ENCODE measurements at regions not wholly inside any gene's neighbourhood (a gene's known extent, or its start where the extent isn't known, plus 50 kb on each side); places are given as distances from the start of the nearest gene placed in this dataset.
"Not testable (repeated sequence)": the region's sequence is repeated elsewhere in the genome, so short reads cannot be mapped to it uniquely, and the experiment has no call there.

GRCh38 chr1:116847688-116848531 is 61.8 kb upstream of the PTGFRN start:
- H3K4me3 ChIP-seq (ENCODE audit: control extremely low read depth in 1 of 5, extremely low read depth in 1 of 5, insufficient read depth in 1 of 5, low read depth in 2 of 5, low read length in 4 of 5) = no peak overlapping the region
- intact Hi-C loops (cut with micrococcal nuclease) = no loop called here
- ATAC-seq (ENCODE audit: low read depth) (no peak), DNase-seq (no peak)
- 81% methylated on average over 11 of the region's 13 CpGs for WGBS (ENCODE audit: insufficient coverage)
- TF ChIP-seq EZH2 (IDR thresholded peaks at IDR 0.05; ENCODE audit: borderline replicate concordance, insufficient read depth, low read depth, low read length, poor library complexity, severe bottlenecking) (no peak), CTCF (IDR thresholded peaks at IDR 0.05) (no peak)
- no peaks in the 10 kb centered on the region for H3K4me1 ChIP-seq (ENCODE audit: control insufficient read depth in 2 of 2, insufficient read depth in 2 of 2, low read length in 2 of 2)
- H3K36me3 ChIP-seq (replicated peaks in 1 of 2; ENCODE audit: control extremely low read depth in 1 of 2, control insufficient read depth in 1 of 2, extremely low read depth in 1 of 2, insufficient read depth in 2 of 2, low read length in 1 of 2) = no peaks in the 10 kb centered on the region
- H3K9me3 ChIP-seq (ENCODE audit: control extremely low read depth in 1 of 3, control insufficient read depth in 2 of 3, insufficient read depth in 1 of 3, low read length in 2 of 3) = no peaks in the 10 kb centered on the region
- Mint-ChIP-seq H3K9me3 (ENCODE audit: insufficient read depth) (no peaks in the 10 kb centered on the region), H3K4me1 (no peaks in the 10 kb centered on the region), H3K27ac (no peak overlapping the region), H3K27me3 (peaks cover 8% of the 10 kb centered on the region), H3K4me3 (no peak overlapping the region)
- no peak overlapping the region for H3K9ac ChIP-seq (ENCODE audit: low read length)
- ChIA-PET POLR2A (no interaction called here), CTCF (no interaction called here)
- no peaks in the 10 kb centered on the region for H3K27me3 ChIP-seq (replicated peaks in 1 of 4; ENCODE audit: control extremely low read depth in 1 of 4, control insufficient read depth in 3 of 4, insufficient read depth in 4 of 4, low read length in 3 of 4)
- H3K79me2 ChIP-seq (ENCODE audit: control insufficient read depth, insufficient read depth, low read length) = no peaks in the 10 kb centered on the region
- no peaks in the 10 kb centered on the region for H4K20me1 ChIP-seq (ENCODE audit: control insufficient read depth, insufficient read depth, low read length, poor library complexity, severe bottlenecking)
- H3K27ac ChIP-seq (ENCODE audit: low read length in 2 of 2) = no peak overlapping the region
- H2AFZ ChIP-seq (ENCODE audit: insufficient read depth, low read depth, low read length, poor library complexity, severe bottlenecking) = no peak overlapping the region
- no peak overlapping the region for H3K4me2 ChIP-seq (replicated peaks; ENCODE audit: low read depth, low read length, poor library complexity, severe bottlenecking)

- H3K27ac Mint-ChIP-seq = no peak overlapping the region
- Histone ChIP-seq H2AFZ (ENCODE audit: insufficient read depth, low read depth, low read length, poor library complexity, severe bottlenecking) (no peak overlapping the region), H3K27me3 (replicated peaks in 1 of 4; ENCODE audit: control extremely low read depth in 1 of 4, control insufficient read depth in 3 of 4, insufficient read depth in 4 of 4, low read length in 3 of 4) (no peaks in the 10 kb centered on the region), H3K27ac (ENCODE audit: low read length in 2 of 2) (no peak overlapping the region), H3K4me3 (ENCODE audit: control extremely low read depth in 1 of 5, extremely low read depth in 1 of 5, insufficient read depth in 1 of 5, low read depth in 2 of 5, low read length in 4 of 5) (no peak overlapping the region), H3K9me3 (ENCODE audit: control extremely low read depth in 1 of 3, control insufficient read depth in 2 of 3, insufficient read depth in 1 of 3, low read length in 2 of 3) (no peaks in the 10 kb centered on the region), H3K4me2 (replicated peaks; ENCODE audit: low read depth, low read length, poor library complexity, severe bottlenecking) (no peak overlapping the region), H3K36me3 (replicated peaks in 1 of 2; ENCODE audit: control extremely low read depth in 1 of 2, control insufficient read depth in 1 of 2, extremely low read depth in 1 of 2, insufficient read depth in 2 of 2, low read length in 1 of 2) (no peaks in the 10 kb centered on the region), H4K20me1 (ENCODE audit: control insufficient read depth, insufficient read depth, low read length, poor library complexity, severe bottlenecking) (no peaks in the 10 kb centered on the region), H3K4me1 (ENCODE audit: control insufficient read depth in 2 of 2, insufficient read depth in 2 of 2, low read length in 2 of 2) (no peaks in the 10 kb centered on the region), H3K79me2 (ENCODE audit: control insufficient read depth, insufficient read depth, low read length) (no peaks in the 10 kb centered on the region), H3K9ac (ENCODE audit: low read length) (no peak overlapping the region)
- intact Hi-C loops (cut with micrococcal nuclease) = no loop called here
- H3K27me3 Mint-ChIP-seq = peaks cover 8% of the 10 kb centered on the region
- POLR2A ChIA-PET = no interaction called here
- H3K4me3 Mint-ChIP-seq = no peak overlapping the region
- no peaks in the 10 kb centered on the region for H3K4me1 Mint-ChIP-seq
- WGBS (ENCODE audit: insufficient coverage) = 87% methylated on average over 1 of the region's 1 CpG
- ATAC-seq (ENCODE audit: low read depth) = no peak
- CTCF ChIA-PET = no interaction called here
- DNase-seq = no peak
- TF ChIP-seq CTCF (IDR thresholded peaks at IDR 0.05) (no peak), EZH2 (IDR thresholded peaks at IDR 0.05; ENCODE audit: borderline replicate concordance, insufficient read depth, low read depth, low read length, poor library complexity, severe bottlenecking) (no peak)
- no peaks in the 10 kb centered on the region for H3K9me3 Mint-ChIP-seq (ENCODE audit: insufficient read depth)
Observed at GRCh38 chr1:116850436-116850835, 59.3 kb upstream of the PTGFRN start.

- H3K4me1 ChIP-seq (ENCODE audit: control insufficient read depth in 2 of 2, insufficient read depth in 2 of 2, low read length in 2 of 2); H3K4me3 Mint-ChIP-seq; H4K20me1 ChIP-seq (ENCODE audit: control insufficient read depth, insufficient read depth, low read length, poor library complexity, severe bottlenecking); H3K79me2 ChIP-seq (ENCODE audit: control insufficient read depth, insufficient read depth, low read length); H3K9me3 Mint-ChIP-seq (ENCODE audit: insufficient read depth); CTCF ChIA-PET; H2AFZ ChIP-seq (ENCODE audit: insufficient read depth, low read depth, low read length, poor library complexity, severe bottlenecking); H3K27me3 Mint-ChIP-seq; ATAC-seq (ENCODE audit: low read depth); DNase-seq; H3K27ac ChIP-seq (ENCODE audit: low read length in 2 of 2); H3K4me3 ChIP-seq (ENCODE audit: control extremely low read depth in 1 of 5, extremely low read depth in 1 of 5, insufficient read depth in 1 of 5, low read depth in 2 of 5, low read length in 4 of 5); H3K9ac ChIP-seq (ENCODE audit: low read length); H3K4me2 ChIP-seq (replicated peaks; ENCODE audit: low read depth, low read length, poor library complexity, severe bottlenecking); H3K27ac Mint-ChIP-seq; intact Hi-C loops (cut with micrococcal nuclease); H3K4me1 Mint-ChIP-seq; H3K27me3 ChIP-seq (replicated peaks in 1 of 4; ENCODE audit: control extremely low read depth in 1 of 4, control insufficient read depth in 3 of 4, insufficient read depth in 4 of 4, low read length in 3 of 4); H3K36me3 ChIP-seq (replicated peaks in 1 of 2; ENCODE audit: control extremely low read depth in 1 of 2, control insufficient read depth in 1 of 2, extremely low read depth in 1 of 2, insufficient read depth in 2 of 2, low read length in 1 of 2); POLR2A ChIA-PET; H3K9me3 ChIP-seq (ENCODE audit: control extremely low read depth in 1 of 3, control insufficient read depth in 2 of 3, insufficient read depth in 1 of 3, low read length in 2 of 3): not testable (repeated sequence)
- WGBS (ENCODE audit: insufficient coverage) = no CpG with 5 or more reads among the region's 2 CpGs
Observed at GRCh38 chr1:116851189-116851588, 58.5 kb upstream of the PTGFRN start.
